GM21360 (cell line): ENCODE measurements at regions not wholly inside any gene's neighbourhood (a gene's known extent, or its start where the extent isn't known, plus 50 kb on each side); places are given as distances from the start of the nearest gene placed in this dataset.

Source experiments
- ATAC-seq: cut with Tn5 transposase; IDR thresholded peaks from one replicate; pipeline ENCODE4 v1.9.1; 2021; ENCODE audit warnings: mild to moderate bottlenecking, moderate library complexity; ENCODE audit not compliant: unreplicated experiment

DNA sequence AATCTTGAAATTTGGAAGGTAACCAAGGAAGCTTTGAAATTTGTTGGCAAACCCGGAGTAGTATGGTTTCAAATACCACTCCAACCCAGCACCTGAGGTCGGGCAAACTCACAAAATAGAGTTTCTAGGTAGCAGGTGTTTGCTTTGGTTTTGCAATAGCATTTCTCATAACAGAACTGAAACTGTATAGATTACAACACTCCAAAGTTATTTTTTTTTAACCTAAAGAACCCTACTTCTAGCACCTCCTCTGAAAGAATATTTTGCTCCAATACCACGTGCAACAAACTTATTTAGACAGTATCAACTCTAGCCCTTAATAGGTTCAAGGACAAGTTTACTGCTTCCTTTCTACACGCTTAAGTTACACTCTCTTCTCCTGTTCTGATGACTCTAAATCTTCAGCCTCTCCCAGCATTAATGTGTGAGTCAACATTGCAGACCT is 178.5 kb upstream of the FMN2 start:
- no peak for ATAC-seq

GRCh38 chr1:239914751-239915231 is 176.9 kb upstream of the FMN2 start:
- no peak for ATAC-seq

- ATAC-seq: no peak
Measured at GRCh38 chr1:239918634-239919033, 173.0 kb upstream of the FMN2 start.

DNA sequence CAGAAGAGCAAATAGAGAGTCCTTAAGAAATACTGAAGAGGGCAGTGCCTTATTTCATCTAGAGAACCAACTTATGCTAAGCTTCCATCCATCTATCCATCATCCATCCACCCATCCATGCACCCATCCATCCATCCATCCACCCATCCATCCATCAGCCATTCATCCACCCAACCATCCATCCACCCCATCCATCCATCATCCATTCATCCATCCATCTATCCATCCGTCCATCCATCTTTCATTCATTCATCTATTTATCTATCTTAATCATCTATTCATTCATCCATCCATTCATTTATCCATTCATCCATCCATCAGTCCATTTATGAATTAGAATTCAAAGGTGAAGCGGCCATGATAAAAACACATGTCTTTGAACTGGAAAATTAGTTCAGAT is 171.5 kb upstream of the FMN2 start:
- ATAC-seq: no peak

GRCh38 chr1:239922778-239923522 is 168.7 kb upstream of the FMN2 start:
- no peak for ATAC-seq

DNA sequence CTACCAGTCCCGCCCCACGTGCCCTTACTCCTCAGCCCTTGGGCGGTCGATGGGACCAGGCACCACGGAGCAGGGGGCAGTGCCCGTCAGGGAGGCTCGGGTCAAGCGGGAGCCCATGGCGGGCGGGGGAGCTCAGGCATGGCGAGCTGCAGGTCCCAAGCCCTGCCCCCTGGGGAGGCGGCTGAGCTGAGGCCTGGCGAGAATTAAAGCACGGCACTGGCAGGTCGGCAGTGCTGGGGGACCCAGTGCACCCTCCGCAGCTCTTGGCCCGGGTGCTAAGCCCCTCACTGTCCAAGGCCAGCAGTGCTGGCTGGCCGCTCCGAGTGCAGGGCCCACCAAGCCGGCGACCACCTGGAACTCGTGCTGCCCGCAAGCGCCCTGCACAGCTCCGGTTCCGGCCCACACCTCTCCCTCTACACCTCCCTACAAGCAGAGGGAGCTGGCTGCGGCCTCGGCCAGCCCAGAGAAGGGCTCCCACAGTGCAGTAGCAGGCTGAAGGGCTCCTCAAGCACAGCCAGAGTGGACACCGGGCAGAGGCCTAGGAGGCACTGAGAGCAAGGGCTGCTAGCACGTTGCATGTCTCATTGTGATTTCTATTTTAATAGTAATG is 166.8 kb upstream of the FMN2 start:
- no peak for ATAC-seq

GRCh38 chr1:239926184-239926583 is 165.5 kb upstream of the FMN2 start:
- ATAC-seq: no peak

DNA sequence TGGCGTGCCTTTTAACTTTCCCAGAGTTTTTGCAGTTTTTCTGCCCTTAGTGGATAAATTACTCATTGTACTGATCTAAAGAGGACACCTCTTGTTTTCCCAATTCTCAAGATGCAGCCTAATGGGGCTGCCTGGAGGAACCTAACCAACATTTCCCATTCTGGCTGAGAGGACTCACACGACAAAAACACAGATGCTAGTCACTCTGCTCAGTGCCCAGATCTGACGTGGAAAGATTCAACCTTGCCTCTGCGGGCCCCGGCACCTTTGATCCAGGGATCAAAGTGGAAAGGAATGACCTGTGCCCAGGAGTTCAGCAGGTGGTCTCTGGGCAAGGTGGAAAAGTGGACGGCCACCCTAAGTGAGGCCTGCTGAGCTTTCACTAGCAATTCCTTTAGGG is 162.4 kb upstream of the FMN2 start:
- ATAC-seq: no peak

DNA sequence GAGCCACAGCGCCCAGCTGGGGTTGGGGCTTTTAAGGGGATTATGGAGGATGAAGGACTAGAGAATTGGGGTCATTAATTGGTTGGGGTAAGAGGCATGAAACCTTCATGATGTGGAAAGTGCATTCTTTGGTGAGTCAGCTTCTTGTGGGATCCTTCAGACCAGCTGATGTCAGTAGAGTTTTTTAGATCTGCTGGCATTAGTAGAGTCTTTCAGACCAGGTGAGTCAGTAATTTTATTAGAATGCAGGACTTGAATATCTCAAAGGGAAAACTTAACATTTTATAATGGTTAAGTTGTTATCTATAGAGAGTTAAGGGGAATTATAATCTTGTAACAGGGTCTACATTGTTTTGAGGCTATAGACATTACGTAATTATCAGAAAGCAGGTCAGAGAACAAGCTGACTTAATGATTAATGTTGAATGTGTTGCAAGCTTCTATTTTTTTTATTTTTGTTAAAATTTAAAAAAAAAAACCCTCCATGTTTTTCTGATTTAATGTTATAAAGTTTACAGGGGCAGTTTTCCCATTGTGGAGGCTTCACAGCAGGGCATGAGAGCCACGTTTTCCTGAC is 160.9 kb upstream of the FMN2 start:
- ATAC-seq: no peak

GRCh38 chr1:239931341-239931740 is 160.3 kb upstream of the FMN2 start:
- ATAC-seq: no peak

DNA sequence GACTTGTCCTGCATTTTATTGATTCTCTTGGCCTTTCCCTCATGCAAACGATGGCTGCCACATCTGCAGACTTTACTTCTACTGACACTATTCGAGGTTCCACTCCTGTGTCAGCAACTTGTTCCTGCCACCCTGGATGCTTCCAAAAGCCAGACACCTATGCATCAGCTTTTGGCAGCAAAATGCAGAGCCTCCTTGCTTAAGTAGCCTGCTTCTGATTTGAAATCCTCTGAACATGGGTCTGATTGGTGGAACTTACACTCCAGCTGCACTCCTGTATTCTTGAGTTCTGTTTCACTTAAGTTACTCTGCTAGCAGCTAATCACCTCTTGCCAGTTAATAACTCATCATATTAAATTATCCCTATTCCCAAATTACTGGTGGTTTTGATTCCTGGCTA is 152.1 kb upstream of the FMN2 start:
- no peak for ATAC-seq

- no peak for ATAC-seq
Measured at GRCh38 chr1:239943761-239944160, 147.9 kb upstream of the FMN2 start.

- no peak for ATAC-seq
Measured at GRCh38 chr1:239944666-239945065, 147.0 kb upstream of the FMN2 start.

- ATAC-seq: no peak
Measured at GRCh38 chr1:239947801-239948200, 143.9 kb upstream of the FMN2 start.

DNA sequence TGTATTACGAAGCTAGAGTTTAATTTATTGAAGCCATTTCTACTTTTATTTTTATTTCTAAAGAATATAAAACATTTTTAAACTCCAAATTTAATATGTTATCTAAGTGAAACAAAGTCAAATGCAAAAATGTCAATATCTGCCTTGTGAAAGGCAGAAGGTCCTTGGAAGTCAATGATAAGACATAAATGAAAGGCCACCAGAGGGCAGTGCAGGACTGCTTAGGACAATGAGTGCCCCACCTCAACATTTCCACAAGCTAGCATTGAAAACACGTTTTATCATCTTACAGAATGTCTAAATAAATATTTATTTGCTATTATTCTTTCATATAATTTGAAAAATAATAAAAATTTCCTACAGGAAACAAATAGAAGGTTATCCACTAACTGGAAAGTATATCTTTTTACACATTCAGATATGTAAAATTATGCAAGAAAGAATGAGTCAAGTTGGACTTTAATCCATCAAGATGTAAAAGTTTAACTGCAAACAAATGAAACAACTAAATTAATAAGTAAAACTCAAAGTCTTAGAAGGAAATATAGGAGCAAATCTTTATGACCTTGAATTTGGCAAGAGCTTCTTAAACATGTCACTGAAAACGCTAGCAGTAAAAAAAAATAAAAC is 140.1 kb upstream of the FMN2 start:
- ATAC-seq: no peak

DNA sequence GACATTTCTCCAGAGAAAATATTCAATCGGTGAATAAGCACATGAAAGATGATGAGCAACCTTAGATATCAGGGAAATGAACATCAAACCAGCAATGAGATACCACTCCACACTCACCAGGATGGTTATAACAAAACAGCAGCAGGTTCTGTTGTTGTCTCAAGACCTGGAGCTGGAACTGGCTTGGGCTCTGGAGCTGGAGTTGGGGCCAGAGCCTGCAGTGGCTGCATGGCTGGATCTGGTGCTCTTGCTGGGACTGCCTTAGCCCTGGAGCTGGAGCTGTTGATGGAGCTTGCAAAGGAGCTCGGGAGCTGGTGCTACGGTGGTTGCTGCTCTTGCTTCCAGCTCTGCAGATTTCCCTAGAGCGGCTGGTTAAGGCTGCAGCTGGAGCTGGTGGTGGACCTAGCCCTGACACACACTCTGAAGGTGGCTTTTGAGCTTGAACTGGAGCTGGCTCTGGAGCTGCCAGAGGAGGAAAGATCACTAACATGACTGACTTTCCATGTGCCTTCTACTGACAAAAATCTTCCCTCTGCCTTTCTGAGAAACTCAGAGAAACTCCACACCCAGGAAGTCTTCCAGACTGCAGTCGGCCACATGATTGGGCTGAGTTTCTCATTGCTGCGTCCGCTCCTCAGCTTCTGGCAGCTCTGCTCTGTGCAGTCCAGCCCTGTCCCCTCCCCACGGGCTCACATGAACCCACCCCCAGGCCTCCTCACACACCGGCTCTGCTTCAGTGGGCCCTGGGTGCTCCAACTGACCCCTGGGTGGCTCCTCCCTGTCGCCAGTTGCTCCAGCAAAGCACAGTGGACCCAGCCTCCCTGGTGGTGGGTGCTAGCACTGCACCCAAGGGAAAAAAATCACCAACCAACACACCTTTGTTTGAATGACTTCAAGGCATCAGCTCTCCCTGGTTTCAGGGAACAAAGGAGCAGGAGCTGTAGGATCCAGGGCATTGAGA is 139.1 kb upstream of the FMN2 start:
- peak; percentile 66 for ATAC-seq

DNA sequence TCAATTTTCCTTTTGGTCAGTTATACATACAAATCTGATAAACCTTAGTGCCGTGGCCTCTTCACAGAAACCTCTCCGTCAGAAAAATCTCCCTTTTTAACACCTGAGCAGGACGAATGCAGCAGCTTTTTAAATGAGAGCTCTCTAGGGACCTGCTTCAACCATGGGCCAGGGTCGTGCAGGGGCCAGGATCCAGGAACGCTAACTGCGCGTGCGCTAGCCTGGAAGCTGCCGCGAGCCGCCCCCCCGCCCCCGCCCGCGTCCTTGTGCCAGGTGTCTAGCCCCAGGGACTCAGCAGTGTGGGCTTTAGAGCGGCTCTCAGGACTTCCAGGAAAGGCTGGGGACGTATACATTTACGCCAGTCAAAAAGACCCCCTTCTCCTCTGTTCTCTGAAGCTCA is 136.8 kb upstream of the FMN2 start:
- ATAC-seq: no peak

GRCh38 chr1:239955431-239955830 is 136.3 kb upstream of the FMN2 start:
- ATAC-seq: no peak

GRCh38 chr1:239956263-239956662 is 135.4 kb upstream of the FMN2 start:
- ATAC-seq: no peak

GRCh38 chr1:239958063-239958462 is 133.6 kb upstream of the FMN2 start:
- ATAC-seq: no peak

GRCh38 chr1:239960366-239960765 is 131.3 kb upstream of the FMN2 start:
- ATAC-seq: no peak
